GM23338 (cell line): ENCODE measurements at regions not wholly inside any gene's neighbourhood (a gene's known extent, or its start where the extent isn't known, plus 50 kb on each side); places are given as distances from the start of the nearest gene placed in this dataset.
"Not testable (repeated sequence)": the region's sequence is repeated elsewhere in the genome, so short reads cannot be mapped to it uniquely, and the experiment has no call there.

Experiments used
- CREB1 ChIP-seq: fragments of 250-450 bp; sonication (Bioruptor Pico); IDR thresholded peaks from 2 replicates; pipeline ENCODE4 v1.5.0; 2020; ENCODE audit warnings: low read depth, mild to moderate bottlenecking, moderate library complexity
- CTCF ChIP-seq, 2 experiments: fragments of 200-600 bp in 1 of 2; sonication (generic) in 1 of 2; conservative IDR thresholded peaks; 2 replicates each; pipeline versions ENCODE4 v1.5.1 to v1.6.1; 2016 to 2017; ENCODE audit warnings: antibody characterized with exemption in 2 of 2, low read depth in 2 of 2, mild to moderate bottlenecking in 2 of 2, moderate library complexity in 1 of 2
- EZH2 ChIP-seq: fragments of 200-600 bp; sonication (generic); IDR thresholded peaks from one replicate; pipeline ENCODE4 v1.8.0; 2017; ENCODE audit warnings: antibody characterized with exemption, mild to moderate bottlenecking, low read depth; ENCODE audit not compliant: unreplicated experiment
- EZH2phosphoT487 ChIP-seq: fragments of 200-600 bp; sonication (generic); IDR thresholded peaks from one replicate; pipeline ENCODE4 v1.8.1; 2018; ENCODE audit warnings: antibody characterized with exemption; ENCODE audit not compliant: unreplicated experiment
- JUNB ChIP-seq: IDR thresholded peaks from one replicate; pipeline ENCODE4 v1.6.1; 2016; ENCODE audit warnings: antibody characterized with exemption; ENCODE audit not compliant: unreplicated experiment
- POLR2AphosphoS5 ChIP-seq: IDR thresholded peaks from 2 replicates; pipeline ENCODE4 v1.6.1; 2016; ENCODE audit warnings: antibody characterized with exemption, low read depth
- STAT1 ChIP-seq: IDR thresholded peaks from one replicate; pipeline ENCODE4 v1.6.1; 2016; ENCODE audit warnings: antibody characterized with exemption; ENCODE audit not compliant: unreplicated experiment
- ZNF114 ChIP-seq: fragments of 250-450 bp; sonication (Bioruptor Pico); IDR thresholded peaks from 2 replicates; pipeline ENCODE4 v1.5.0; 2020; ENCODE audit warnings: mild to moderate bottlenecking, moderate library complexity
- ZNF331 ChIP-seq: fragments of 250-450 bp; sonication (Bioruptor Pico); IDR thresholded peaks from 2 replicates; pipeline ENCODE4 v1.5.0; 2020; ENCODE audit warnings: low read depth, mild to moderate bottlenecking, moderate library complexity
- TF ChIP-seq, protein P1 (sequence below): IDR thresholded peaks from one replicate; pipeline ENCODE4 v1.6.1; 2018; ENCODE audit warnings: antibody characterized with exemption; ENCODE audit not compliant: unreplicated experiment
- TF ChIP-seq, protein P2 (sequence below): IDR thresholded peaks from 2 replicates; pipeline ENCODE4 v1.6.1; 2016; ENCODE audit warnings: antibody characterized with exemption

- not testable (repeated sequence) for TF ChIP-seq CTCF (conservative IDR thresholded peaks at IDR 0.05; ENCODE audit: low read depth in 2 of 2); POLR2AphosphoS5; EZH2; EZH2phosphoT487; JUNB; CREB1 (CRISPR knock-in tag); ZNF331 (CRISPR knock-in tag); ZNF114 (CRISPR knock-in tag); STAT1
- TF ChIP-seq, protein P1, sequence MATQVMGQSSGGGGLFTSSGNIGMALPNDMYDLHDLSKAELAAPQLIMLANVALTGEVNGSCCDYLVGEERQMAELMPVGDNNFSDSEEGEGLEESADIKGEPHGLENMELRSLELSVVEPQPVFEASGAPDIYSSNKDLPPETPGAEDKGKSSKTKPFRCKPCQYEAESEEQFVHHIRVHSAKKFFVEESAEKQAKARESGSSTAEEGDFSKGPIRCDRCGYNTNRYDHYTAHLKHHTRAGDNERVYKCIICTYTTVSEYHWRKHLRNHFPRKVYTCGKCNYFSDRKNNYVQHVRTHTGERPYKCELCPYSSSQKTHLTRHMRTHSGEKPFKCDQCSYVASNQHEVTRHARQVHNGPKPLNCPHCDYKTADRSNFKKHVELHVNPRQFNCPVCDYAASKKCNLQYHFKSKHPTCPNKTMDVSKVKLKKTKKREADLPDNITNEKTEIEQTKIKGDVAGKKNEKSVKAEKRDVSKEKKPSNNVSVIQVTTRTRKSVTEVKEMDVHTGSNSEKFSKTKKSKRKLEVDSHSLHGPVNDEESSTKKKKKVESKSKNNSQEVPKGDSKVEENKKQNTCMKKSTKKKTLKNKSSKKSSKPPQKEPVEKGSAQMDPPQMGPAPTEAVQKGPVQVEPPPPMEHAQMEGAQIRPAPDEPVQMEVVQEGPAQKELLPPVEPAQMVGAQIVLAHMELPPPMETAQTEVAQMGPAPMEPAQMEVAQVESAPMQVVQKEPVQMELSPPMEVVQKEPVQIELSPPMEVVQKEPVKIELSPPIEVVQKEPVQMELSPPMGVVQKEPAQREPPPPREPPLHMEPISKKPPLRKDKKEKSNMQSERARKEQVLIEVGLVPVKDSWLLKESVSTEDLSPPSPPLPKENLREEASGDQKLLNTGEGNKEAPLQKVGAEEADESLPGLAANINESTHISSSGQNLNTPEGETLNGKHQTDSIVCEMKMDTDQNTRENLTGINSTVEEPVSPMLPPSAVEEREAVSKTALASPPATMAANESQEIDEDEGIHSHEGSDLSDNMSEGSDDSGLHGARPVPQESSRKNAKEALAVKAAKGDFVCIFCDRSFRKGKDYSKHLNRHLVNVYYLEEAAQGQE, result not testable (repeated sequence)
- TF ChIP-seq, protein P2, sequence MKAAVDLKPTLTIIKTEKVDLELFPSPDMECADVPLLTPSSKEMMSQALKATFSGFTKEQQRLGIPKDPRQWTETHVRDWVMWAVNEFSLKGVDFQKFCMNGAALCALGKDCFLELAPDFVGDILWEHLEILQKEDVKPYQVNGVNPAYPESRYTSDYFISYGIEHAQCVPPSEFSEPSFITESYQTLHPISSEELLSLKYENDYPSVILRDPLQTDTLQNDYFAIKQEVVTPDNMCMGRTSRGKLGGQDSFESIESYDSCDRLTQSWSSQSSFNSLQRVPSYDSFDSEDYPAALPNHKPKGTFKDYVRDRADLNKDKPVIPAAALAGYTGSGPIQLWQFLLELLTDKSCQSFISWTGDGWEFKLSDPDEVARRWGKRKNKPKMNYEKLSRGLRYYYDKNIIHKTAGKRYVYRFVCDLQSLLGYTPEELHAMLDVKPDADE, result not testable (repeated sequence)
Measured at GRCh38 chr2:122812214-122812613, 1056.8 kb downstream of the TSN start.
